NCI-H446 (cell line): ENCODE measurements at regions not wholly inside any gene's neighbourhood (a gene's known extent, or its start where the extent isn't known, plus 50 kb on each side); places are given as distances from the start of the nearest gene placed in this dataset.
"Not testable (repeated sequence)": the region's sequence is repeated elsewhere in the genome, so short reads cannot be mapped to it uniquely, and the experiment has no call there.

Experiments used
- DNase-seq, 2 experiments: peaks; one replicate each; lab custom pipeline; 2025; lab: John Stamatoyannopoulos, UW

DNA sequence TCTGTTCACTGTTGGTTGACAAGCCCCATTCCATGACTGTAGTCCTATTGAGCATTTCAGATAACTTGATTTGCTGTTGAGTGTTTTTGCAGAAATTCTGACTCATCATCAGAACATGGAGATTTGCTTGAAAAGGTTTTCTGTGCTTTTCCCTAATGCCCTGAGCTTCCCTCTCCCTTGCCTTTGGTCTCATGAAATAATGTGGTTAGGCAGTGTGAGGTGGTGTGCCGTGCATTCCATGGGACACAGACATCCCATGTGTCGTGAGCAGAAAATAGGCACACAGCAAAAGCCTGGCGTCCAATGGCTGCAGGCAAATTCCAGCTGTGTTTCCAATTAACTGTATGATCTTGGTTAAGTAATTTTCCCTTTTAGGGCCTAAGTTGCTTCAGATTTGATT lies 197.4 kb downstream of the DLEU7 start:
- no peak for DNase-seq

GRCh38 chr13:50649211-50649610 lies 194.3 kb downstream of the DLEU7 start:
- no peak for DNase-seq

- DNase-seq: no peak
Observed at GRCh38 chr13:50650592-50651504, 192.6 kb downstream of the DLEU7 start.

DNA sequence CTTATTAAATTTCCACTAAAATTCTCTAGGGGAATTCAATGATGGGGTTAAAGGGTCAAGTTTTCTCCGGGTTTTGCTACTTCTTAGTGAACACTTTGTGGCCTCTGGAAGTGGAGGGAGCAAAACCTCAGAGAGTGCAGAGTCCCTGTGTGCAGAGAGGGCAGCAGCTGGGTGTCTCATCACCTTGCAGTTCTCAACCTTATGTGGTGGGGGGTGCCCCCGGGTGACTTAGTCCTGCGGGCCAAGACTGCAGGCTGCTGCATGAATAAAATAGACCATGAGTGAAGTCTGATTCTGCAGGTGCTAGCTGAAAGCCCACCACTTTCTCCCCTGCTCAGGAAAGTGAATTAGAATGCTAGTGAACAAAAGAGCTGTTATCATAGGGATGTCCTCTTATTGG lies 191.6 kb downstream of the DLEU7 start:
- no peak for DNase-seq

GRCh38 chr13:50654331-50654730 lies 189.2 kb downstream of the DLEU7 start:
- DNase-seq: no peak

DNA sequence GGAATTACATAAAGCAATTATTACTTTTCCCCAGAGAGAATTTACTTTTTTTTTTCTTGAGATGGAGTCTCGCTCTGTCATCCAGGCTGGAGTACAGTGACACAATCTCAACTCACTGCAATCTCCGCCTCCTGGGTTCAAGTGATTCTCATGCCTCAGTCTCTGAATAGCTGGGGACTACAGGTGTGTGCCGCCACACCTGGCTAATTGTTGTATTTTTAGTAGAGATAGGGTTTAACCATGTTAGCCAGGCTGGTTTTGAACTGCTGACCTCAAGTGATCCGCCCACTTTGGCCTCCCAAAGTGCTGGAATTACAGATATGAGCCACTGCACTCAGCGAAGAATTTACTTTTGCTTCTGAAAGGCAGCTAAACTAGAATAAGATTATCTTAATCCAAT lies 181.6 kb downstream of the DLEU7 start:
- DNase-seq: not testable (repeated sequence)

GRCh38 chr13:50664951-50665350 lies 178.5 kb downstream of the DLEU7 start:
- no peak for DNase-seq

DNA sequence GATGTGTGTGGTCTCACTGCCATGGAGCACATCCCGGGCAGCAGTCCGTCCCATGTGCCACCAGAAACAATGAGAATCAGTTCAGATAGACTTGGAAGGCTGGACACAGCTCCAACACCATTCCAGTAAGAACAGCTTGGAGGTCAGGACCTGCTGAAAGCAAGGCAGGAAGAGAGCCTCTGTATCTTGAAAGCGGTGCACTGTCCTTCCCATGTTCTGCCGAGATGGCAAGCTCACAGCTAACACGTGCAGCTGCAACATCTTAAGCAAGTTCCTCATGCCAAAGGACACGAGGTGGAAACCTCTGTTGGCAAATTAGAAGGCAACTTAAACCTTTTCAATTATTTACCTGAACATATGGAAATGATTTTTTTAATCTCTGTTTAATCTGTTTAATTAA lies 175.4 kb downstream of the DLEU7 start:
- no peak for DNase-seq

DNA sequence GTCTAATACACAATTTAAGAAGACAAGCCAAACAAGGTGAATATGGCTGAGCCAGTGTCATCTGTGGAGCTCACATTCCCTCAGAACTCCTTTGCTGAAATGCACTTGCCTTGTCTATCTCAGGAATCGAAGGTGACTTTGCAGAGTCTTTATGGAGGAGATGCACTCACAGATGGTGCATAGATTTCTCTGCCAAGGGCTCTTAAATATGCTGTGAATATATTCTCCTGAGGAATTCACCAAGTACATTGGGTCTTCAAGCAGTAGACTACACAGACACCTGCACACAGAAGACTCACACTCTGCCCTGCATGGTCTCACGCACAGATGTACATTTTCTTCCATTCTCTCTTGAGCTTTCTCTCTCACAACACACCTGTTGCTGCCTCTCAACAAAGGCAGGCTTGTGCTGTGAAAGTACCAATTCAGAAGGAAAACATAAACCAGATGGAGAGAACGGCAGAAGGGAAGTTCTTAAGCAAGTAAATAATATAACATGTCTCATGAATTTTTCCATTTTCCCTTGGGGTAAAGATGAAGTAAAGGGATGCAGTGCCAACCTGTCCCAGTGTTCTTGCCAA lies 174.7 kb downstream of the DLEU7 start:
- DNase-seq: peak in 1 of 2 experiments; percentile 52

- DNase-seq: no peak
Observed at GRCh38 chr13:50670272-50670671, 173.2 kb downstream of the DLEU7 start.

- DNase-seq: no peak
Observed at GRCh38 chr13:50670847-50671496, 172.5 kb downstream of the DLEU7 start.

DNA sequence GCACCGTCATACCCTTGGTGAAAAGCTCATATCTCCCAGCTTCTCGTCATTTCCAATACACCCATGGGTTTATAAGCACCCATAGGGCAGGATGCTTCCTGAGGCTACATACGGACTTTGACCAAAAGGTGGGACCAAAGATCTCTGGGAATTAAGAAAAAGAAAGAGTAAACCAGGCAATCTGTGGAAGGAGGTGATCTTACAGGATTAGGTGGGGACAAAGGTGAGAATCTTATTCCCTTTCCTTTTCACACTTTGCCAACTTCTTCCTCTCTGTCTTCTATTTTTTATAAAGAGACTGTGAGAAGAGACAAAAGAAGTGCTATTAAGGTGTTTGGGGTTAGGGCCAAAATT lies 172.0 kb downstream of the DLEU7 start:
- DNase-seq: no peak

DNA sequence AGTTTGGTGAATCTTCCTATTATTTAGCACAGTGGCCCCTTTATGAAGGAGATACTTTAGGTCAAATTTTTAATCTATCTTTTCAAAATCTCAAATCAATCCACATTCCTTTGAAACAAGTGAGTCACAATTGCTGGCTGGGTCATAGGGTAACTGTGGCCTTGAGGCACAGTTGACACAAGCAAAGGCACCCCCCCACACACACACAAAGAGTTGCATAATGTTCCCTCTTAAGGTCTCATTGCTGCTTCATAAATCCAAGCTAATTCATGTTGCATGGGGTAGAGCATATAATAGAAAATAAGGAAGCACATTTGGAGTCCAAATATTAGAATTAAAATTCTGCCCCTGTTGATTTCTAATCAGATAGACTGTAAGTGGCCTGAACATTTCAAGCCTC lies 171.5 kb downstream of the DLEU7 start:
- no peak for DNase-seq

- DNase-seq: no peak
Observed at GRCh38 chr13:50675651-50676050, 167.8 kb downstream of the DLEU7 start.

- DNase-seq: no peak
Observed at GRCh38 chr13:50676602-50677001, 166.9 kb downstream of the DLEU7 start.

- no peak for DNase-seq
Observed at GRCh38 chr13:50677258-50677657, 166.2 kb downstream of the DLEU7 start.

- peak; percentile 64 to 86 for DNase-seq
Observed at GRCh38 chr13:50677687-50678463, 165.6 kb downstream of the DLEU7 start.

DNA sequence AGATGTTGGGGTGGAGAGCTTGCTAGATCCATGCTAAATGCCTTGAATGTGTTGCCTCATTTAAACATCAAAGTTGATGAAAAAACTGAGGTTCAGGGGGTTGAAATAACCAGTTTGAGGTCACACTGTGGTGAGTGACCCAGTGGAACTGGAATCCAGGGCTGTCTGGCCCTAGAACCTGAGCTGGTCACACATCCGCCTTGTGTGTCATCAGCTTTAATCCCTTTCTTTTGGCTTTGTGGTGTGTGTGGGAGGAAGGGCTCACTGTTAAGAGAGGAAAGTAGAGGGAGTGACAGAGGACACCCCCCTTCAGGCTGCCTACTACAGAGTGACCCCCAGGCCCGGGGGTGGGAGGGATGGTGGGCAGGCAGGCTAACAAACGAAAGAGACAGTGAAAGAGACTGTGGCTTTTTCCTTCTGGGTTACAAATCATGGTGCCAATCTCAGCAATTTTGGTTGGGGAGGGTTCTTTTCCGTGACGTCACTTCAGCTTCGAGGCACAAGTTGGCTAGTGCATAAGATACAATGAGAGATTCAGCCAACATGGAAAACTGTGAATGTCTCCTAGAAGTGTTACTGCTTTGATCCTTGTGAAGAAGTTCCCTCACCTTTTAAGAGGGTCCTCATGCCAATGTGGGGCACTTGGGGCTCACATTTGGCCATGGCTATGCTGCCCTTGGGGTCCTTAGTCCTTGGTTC lies 164.9 kb downstream of the DLEU7 start:
- DNase-seq: no peak

GRCh38 chr13:50679321-50679720 lies 164.2 kb downstream of the DLEU7 start:
- DNase-seq: no peak

DNA sequence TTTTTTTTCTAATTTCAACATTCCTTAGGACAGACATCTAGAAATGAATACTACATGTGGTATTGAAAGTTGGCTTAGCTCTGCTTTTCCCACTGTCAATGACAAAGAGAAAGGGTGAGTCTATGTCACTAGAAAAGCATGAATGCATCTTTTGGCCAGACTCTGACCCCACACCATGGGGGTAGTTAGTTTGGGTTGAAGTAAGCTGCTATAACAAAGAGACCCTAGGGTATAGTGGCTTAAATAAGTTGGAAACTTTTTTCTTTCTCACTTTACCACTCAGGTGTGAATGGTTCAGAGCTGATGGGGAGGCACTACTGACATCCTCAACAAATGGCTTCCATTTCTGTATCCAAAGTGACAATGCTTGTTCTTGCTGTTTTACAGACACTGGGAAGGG lies 161.5 kb downstream of the DLEU7 start:
- no peak for DNase-seq

DNA sequence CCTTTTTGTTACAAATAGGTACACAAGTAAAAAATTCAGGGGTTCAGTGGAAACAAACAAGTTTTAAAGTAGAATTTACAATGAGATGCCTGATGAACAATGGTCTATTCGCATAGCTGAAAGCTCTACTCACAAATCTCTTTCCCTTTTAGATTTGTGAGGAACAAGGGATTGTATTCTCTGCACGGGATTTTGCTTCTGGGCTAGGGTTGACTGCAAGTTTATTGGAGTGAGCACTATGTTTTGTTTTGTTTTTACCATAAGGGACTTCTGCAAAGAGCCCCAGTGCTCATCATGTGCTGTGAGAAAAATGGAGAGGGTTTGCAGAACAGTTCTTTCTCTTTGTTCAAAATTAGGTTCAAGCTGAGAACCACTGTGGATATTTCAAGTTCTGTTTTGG lies 160.5 kb downstream of the DLEU7 start:
- no peak for DNase-seq

DNA sequence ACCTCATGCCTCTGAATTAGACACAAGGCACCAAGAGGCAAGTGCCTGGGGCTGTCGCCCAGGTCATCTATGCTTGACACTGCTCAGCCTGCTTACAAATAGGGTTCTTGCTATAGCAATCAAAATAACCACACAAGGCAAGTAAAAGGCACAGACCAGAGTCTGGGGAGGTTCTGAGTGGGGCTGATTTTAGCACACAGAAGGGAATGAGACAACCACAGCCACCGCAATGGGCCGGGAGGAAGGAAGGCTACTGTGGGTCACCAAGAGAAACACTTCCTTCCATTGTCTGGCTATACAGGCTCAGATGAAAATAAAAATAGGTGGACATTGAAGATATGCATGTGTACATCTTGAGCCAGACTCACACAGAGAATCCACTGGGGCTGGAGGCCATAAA lies 159.1 kb downstream of the DLEU7 start:
- DNase-seq: no peak
